ENCODE measurements at regions not wholly inside any gene's neighbourhood (a gene's known extent, or its start where the extent isn't known, plus 50 kb on each side); places are given as distances from the start of the nearest gene placed in this dataset.
"Not testable (repeated sequence)": the region's sequence is repeated elsewhere in the genome, so short reads cannot be mapped to it uniquely, and the experiment has no call there.

DNA sequence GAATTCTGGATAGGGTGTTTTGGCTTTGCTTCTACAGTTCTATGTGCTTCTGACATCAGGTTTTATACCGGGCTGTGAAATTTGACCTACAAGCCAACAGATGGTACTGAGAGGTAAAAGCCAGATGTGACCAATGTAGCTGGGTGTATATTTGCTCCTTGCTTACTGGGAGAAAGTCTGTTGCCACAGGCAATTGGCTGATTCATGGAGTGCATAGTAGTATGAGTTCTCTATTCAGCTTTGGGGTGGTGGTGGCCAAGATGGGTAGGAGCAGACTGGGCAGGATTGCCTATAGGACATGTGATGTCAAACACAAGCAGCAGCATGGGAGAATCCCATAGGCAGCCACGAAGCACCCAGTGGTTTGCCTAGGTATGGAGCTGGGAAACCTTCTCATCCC, 1827.0 kb downstream of the C4orf33 start:
- no peak for DNase-seq

DNA sequence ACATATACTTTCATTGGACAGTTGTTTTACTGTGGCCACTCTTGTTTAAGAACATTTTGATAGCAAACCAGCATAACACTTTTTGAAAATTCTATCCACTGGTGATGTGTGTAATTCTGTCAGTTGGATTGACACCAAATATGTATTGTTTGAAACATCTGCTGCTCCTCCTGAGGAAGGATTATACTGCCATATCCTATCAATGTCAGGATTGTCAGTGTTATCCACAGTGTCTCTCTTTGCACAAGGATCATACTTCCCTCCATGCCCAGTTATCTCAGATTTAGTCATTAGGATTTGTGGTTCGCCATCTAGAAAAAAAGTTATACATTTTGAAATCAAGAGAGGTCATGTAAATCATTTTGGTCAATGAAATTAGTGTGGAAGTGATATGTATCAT, 1859.6 kb downstream of the C4orf33 start:
- DNase-seq, result no peak

DNA sequence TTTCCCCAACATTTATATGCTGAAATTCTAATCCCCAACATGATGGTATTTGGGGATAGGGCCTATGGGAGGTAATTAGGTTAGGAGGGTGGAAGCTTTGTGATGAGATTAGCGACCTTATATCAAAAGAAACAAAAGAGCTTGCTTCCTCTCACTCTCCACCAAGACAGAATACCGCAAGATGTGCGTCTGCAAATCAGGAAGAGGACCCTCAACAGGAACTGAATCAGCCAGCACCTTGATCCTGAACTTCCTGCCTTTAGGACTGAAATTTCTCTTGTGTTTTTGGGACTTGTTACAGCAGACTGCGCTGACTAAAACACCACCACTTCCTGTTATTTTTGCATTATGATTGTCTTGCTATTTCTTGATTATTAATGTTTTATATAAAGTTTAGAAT, 1889.4 kb downstream of the C4orf33 start:
- no peak for DNase-seq

DNA sequence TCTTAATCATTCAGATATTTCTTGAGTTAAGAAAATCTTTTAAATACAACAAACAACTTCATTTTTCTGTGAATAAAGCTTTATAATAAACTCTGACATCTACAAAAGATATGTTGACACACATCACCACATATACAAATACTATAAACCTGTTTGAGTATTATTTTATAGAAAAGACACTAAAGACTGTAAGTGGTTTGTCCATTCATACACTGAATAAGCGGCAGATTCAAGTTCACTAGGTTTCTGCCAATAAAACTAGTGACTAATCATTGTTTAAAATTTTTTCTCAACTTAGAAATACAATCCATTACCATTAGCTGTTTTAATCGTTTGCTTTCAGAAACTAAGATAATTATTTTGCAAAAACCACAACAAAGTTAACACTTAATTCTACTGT, 1900.0 kb downstream of the C4orf33 start:
- DNase-seq, result no peak

DNA sequence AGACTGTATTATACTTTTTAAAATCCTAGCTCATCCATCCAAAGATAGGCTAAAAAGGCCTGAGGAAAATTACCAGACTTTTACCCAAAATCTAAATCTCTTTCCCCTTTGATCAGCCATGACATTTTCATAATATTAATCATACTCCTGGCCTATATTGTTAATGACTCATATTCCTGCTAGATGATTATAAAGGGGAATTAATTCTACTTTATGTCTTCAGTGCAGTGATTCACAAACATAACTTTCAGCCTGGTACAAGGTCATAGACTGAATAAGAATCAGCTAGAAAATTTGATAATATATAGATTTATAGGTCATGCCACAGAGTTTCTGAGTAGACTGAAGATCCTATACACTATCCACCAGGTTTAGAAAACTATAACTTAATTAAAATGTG, 1905.4 kb downstream of the C4orf33 start:
- DNase-seq, result no peak

DNA sequence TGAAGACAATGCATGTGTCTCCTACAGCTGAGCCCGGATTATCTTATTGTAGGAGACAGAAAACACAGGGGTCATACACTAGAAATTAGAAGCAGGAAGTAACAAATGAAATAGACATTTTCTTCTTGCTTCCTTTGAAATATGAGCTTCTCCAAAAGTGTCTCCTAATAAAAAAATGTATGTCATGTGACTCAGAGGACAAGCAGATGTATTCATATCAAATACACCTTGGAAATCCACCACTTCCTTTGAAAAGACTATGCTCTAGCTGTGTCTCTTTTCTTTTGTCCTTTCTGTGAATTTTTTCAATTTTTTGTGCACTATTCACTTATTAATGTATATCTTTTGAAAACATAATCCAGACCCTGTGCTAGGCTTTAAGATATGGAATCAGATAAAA, 1906.2 kb downstream of the C4orf33 start:
- no peak for DNase-seq

DNA sequence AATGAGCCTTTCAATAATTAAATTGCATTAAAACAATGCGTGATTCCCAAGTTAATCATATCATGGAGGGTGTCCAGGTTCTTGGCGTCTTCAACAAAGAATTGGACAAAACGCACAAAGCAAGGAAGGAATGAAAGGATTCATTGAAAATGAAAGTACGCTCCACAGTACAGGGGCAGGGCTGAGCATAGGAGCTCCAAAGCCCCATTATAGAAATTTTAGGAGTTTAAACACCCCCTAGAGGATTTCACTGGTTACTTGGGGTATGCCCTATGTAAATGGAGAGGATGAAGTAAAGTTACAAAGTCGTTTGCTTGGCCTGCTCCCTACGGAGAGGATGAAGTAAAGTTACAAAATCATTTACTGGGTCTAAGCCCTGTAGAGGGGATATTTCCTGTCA, 1910.4 kb downstream of the C4orf33 start:
- DNase-seq, result no peak

DNA sequence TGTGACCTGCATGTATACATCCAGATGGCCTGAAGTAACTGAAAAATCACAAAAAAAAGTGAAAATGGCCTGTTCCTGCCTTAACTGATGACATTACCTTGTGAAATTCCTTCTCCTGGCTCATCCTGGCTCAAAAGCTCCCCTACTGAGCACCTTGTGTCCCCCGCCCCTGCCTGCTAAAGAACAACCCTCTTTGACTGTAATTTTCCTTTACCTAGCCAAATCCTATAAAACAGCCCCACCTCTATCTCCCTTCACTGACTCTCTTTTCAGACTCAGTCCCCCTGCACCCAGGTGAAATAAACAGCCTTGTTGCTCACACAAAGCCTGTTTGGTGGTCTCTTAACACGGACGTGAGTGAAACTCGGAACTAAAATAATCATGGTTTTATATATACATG, 1916.0 kb downstream of the C4orf33 start:
- DNase-seq, result not testable (repeated sequence)

DNA sequence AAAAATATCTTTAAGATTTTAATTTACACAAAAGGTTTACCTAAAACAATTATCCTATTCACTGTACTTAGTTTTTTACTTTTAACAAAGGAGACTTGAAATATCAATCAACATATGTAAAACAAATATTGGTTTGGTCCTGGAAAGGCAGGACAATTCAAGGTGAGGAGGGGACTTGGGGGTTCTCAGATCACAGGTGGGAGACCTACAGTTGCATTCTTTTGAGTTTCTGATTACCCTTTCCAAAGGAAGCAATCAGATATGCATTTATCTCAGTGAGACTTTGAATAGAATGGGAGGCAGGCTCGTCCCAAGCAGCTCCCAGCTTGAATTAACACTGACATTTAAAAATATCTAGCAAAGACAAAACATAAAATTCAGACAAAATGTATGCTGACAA, 1917.3 kb downstream of the C4orf33 start:
- no peak for DNase-seq

DNA sequence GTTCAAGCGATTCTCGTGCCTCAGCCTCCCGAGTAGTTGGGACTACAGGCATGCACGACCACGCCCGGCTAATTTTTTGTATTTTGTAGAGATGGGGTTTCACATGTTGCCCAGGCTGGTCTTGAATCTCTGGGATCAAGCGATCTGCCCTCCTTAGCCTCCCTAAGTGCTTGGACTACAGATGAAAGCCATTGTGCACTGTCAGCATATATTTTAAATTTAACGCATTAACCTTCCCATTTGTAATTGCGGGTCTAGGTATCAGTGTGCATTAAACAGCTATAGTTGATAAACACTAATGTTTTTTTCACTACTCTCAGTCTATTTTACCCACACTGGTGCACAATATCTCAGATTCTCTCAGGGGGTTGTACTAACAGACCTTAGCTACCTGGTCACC, 1930.8 kb downstream of the C4orf33 start:
- DNase-seq, result no peak

DNA sequence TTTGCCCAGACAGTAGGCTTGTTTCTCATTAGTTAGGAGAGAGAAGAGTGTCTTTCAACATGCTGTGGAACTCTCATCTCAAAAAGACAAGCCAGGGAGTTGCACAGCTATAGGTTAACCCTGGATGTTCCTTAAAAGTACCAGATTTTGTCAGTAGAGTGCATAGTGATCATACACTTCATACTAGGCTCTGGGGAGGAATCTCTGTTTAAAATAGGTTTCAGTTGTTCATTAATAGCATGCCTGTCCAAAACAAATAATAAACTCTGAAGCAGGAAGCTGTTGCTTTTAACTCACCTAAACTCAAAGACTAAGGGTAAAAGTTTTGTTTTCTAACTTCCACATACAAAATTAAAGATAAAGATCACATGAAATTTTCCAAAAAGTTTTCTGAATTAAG, 1948.4 kb downstream of the C4orf33 start:
- DNase-seq, result no peak

DNA sequence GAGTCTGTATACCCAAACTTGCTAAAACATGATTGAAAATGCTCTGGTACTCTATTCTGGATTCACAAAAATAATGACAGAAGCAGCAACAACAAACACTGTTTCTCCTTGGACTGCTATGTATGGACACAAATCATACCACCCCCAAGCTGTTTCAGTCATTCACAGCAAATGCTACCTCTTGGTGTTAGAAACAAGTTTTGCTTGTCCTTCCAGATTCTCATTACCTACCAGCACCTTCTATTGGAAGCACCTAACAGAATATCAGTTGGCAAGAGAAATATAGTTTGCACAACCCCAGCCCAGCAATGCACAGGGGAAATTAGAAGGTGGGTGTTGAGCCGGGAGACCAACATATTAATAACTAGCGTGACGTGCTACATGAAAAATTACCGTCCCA, 1950.9 kb downstream of the C4orf33 start:
- no peak for DNase-seq

DNA sequence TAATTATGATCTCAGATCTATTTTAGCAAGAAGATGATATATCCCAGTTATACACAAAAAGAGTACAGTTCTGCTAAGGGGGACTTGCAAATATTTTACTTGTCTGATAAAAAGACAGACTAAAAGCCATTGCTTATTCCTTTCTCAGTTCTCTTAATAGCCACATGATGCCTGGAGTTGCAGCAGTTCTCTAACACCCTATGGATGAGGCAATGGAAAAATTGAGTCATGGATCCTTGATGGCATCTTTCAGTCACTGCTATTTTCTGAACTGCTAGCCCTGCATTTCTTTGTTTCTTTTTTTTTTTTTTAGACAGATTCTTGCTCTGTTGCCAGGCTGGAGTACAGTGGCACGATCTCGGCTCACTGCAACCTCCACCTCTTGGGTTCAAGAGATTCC, 1956.7 kb downstream of the C4orf33 start:
- no peak for DNase-seq

DNA sequence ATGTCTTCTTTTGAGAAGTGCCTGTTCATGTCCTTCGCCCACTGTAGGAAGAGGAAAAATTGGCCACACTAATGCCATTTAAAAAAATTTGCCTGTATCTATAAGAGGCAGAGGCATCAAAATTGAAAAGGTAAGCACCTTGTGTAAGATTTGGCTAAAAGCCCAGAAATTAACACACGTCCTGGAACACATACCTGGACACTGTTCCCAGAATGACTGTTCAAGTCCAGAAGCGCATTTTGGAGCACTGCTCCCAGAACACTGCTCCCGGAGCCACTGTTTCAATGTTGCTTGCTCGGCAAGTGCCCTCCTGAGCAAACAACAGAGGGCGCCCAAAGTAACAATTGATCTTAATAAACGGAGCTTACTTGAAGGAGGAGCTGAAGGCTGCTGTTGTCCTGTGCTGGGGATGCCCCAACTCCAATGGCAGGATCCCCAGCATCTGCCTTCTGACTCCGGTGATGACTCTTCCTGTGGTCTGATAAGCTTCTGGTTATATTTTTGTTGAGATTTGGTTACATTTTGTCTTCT, 1958.6 kb downstream of the C4orf33 start:
- no peak for DNase-seq

DNA sequence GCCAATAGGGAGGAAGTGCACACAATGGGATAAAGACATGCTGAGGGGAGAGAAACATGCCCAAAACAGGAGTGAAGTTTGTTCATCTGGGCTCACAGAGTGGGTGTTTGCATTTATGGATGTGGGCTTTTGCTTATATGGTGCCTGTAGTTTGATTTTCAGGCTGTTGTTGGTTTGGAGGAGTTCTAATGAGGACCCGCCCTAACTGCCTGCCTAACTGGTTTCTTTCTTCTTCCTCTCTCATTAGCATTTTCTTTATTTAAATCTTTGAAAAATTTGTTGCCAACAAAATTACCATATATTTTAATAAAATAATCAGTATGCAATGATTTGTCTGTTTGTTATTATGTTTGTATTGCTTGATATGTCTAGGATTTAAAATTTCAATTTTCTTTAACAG, 1965.8 kb downstream of the C4orf33 start:
- DNase-seq, result no peak

DNA sequence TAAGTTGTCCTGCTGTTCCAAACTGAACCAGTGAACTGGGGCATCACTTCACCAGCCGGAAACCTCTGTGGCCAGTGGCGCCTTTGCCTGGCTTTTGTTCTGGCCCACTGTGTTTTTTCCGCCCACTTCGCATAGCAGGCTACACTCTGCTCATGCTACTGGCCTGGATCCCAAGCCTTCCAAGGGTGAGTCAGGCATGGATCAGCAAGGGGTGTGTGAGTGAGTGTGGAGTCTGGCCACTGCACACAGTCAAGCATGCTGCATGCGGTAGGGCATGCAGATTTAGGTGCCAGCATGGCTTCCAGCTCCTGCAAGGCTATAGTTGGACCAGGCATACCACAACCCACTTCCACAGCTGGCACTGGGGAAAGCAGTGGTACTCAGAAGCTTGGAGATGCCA, 1967.9 kb downstream of the C4orf33 start:
- DNase-seq, result no peak

DNA sequence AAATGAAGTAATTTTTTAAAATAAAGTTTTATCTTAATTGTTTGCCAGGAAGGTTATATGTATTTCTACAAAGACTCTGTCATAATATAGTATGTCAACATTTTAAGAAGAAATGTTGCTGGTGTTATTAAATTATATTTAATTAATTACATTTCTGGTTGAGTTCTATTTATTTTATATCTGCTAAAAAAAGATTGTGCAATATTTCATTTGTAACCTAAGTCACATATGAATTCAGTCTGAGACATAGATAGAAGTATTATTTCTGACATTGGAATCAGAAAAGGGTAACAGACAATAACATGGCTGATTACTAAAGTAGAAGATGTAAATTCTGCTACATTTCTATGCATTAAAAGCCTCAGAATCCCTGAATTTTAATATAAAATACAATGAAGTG, 1985.1 kb downstream of the C4orf33 start:
- no peak for DNase-seq

DNA sequence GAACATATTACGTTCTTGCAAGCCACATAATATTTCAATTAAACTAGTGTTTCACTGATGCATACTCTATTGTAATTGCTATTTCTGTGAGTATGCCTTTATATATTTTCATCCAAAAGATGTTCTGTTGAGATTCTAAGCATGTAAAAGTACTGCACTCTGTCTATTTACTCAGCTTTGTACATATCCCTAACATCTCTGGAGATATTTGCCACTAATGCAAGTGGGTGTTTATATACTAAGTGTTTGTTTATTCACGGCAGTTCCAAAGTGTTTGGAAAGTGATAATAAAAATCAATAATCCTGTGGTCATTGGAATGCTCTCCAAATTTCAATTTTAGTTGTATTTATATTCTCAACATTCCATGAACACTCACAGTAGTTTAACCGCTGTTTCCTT, 1989.0 kb downstream of the C4orf33 start:
- no peak for DNase-seq

DNA sequence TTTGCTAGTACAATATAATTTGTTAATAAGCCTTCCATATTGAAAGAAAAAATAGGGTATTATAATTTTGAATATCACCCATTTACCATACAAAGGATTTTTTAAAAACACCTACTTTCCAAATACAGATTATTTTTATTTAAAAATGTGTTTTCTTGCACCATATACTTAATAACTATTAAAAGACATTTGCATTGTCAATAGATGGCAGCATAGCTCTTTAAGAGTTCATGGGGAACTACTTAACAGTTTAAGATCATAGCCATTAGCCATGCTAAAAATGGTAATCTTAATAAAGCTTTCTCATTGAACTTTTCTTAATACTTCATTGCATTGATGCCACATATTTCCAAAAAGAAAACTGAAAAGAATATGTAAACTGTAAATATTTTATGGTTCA, 1995.9 kb downstream of the C4orf33 start:
- DNase-seq, result no peak

DNA sequence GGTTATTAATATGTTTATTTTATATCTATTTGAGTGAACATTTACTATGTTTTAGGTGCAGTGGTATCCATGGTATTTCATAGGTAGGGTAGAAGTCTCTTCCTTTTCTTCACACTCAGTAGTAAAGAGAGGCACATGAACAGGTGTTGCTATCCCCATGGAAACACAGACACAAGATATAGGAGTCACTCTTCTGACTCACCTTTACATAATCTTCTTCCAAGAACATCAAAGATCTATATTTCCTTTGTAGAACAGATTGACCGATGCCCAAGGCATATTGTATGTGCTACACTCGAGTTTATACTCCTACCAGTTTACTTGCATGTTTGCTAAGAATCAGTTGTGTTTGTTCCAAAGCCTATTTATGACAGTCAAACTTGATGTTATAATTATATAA, 1997.4 kb downstream of the C4orf33 start:
- no peak for DNase-seq

DNA sequence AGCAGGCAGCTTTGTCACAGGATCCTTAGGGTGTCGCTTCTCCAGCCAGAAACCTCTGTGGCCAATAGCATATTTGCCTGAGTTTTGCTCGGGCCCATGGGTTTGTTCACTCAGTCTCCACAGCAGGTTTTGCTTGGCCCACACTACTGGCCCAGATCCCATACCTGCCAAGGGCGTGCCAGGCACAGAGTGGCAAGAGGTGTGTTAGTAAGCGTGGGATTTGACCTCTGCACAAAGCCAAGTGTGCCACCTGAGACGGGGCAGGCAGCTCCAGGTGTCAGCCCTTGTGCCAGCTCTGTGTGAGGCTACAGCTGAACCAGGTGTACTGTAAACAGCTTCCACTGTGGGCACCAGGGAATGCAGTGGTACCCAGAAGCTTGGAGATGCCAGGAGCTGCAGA, 2003.0 kb downstream of the C4orf33 start:
- DNase-seq, result no peak

DNA sequence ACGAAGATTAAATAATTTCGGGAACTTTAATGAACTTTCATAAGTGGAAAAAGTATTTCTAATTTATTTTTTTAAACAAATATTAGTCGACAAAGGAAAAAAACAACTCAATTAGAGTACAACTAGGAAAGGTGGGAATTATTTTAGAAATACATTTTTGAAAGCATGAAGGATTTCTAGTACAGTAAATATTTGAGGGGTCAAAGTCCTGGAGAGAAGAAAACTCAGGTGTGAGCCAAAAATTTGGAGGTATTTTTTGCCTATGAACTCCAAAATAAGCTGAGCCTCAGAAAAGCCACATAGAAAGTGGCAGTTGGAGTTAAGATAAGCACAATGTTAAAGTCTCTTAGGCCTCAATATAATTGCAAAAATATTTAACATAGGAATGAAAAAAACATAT, 2017.3 kb downstream of the C4orf33 start:
- DNase-seq, result no peak

DNA sequence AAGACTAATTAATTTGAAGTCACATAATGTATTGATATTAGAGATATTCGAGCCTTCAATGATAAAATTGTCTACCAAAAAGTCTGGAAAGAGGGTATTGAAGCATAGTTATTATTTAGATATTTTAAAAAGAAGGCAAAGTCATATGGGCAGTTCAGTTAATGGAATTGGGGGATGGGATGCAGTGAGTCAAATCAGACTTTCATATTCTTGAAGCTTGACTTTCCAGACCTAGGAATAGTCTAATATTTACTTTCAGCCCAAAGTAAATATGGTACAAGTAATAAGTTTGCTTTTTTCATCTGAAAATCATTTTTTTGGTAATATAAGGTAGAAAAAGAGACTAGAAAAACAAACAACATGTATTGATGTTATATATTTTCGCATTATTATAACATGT, 2017.8 kb downstream of the C4orf33 start:
- DNase-seq, result no peak

DNA sequence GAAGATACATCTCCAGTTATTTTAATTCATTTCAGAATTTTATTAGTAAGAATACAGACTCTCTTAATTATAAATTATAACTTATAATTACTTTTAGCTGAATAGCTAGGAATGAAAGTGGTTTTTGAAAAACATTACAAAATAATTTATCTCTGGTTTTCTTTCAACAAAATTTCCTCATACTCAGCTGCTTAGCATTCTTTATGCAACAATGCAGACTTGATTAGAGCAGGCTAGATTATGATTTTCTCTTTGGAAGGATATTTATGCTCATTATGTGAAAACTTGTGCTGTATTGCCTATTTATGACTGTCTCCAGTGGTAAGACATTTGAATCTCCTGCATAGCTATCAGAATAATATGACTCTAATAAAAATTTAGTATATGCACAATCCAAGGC, 2023.7 kb downstream of the C4orf33 start:
- DNase-seq, result no peak

DNA sequence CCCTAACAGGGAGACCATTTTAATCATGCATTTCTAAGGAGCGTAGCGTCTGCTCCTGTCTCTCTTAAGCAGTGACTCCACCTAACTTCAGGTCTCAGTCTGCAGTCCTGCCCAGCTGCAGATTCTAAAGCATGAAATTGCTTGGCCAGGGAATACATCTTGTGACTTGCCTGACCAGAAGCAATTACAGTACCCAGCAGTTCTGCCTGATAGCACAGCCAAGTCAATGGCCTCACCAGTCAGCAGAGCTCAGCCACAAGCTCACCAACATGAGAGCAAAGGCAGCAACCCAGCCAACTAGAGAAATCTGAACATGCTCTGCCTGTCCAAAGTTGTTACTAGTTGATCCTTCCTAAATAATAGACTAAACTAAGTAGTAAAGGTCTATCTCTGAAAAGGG, 2011.9 kb upstream of the PCDH10 start:
- DNase-seq, result no peak

DNA sequence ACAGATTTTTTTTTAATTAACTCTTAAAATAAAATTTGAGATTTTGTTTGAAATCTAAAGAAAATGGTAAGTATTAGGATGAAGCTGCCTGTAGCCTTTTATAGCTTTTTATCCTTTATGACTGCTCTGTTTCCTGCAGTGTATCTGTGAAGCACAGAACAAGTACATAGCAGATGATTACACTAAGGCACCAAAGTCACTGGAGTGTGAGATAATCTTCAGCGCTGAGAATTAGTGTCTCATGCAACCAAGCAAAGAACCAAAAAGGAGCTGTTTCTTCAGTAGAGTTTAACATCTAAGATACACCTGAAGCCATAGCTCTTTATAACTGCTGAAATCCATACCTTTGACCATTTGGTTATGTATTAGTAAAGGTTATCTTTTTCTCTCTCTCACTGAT, 1989.8 kb upstream of the PCDH10 start:
- no peak for DNase-seq

Data from stimulated activated CD4-positive, alpha-beta T cell treated with anti-CD3 and anti-CD28 coated beads, Interleukin-2, amount 100 ng/mL, for 24 hours (primary cell).